ENCODE measurements at regions not wholly inside any gene's neighbourhood (a gene's known extent, or its start where the extent isn't known, plus 50 kb on each side); places are given as distances from the start of the nearest gene placed in this dataset.

DNA sequence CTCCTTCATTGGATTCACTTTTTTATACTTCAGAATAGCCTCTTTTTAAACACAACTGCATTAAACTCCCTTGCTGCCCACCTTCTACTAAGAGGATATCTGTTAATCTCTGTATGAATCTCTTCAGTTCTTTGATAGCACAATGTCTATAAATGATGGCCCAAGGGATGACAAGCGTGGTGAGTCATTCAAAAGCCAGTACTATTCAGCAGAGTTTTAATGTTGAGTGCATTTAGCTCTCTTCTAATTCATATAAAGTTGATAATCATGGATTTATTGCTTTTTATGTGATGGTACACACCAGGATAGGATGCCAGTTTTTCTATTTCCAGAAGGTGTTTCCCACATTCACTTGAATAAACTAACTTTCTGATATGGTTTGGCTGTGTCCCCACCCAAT, 57.4 kb upstream of the HECTD2 start:
- intact Hi-C loops (cut with micrococcal nuclease): no loop called here
- Histone ChIP-seq H3K79me2 (ENCODE audit: control insufficient read depth, insufficient read depth, low read length) (no peaks in the 10 kb centered on the region), H2AFZ (ENCODE audit: insufficient read depth, low read depth, low read length, poor library complexity, severe bottlenecking) (no peak overlapping the region), H3K27ac (ENCODE audit: low read length in 2 of 2) (no peak overlapping the region), H3K9ac (ENCODE audit: low read length) (no peak overlapping the region), H3K9me3 (ENCODE audit: control extremely low read depth in 1 of 3, control insufficient read depth in 2 of 3, insufficient read depth in 1 of 3, low read length in 2 of 3) (no peaks in the 10 kb centered on the region), H3K4me1 (ENCODE audit: control insufficient read depth in 2 of 2, insufficient read depth in 2 of 2, low read length in 2 of 2) (no peaks in the 10 kb centered on the region), H3K4me3 (ENCODE audit: control extremely low read depth in 1 of 5, extremely low read depth in 1 of 5, insufficient read depth in 1 of 5, low read depth in 2 of 5, low read length in 4 of 5) (no peak overlapping the region), H3K27me3 (replicated peaks in 1 of 4; ENCODE audit: control extremely low read depth in 1 of 4, control insufficient read depth in 3 of 4, insufficient read depth in 4 of 4, low read length in 3 of 4) (peaks cover 0 to 5% (median 2%) of the 10 kb centered on the region in 4 experiments), H3K36me3 (replicated peaks in 1 of 2; ENCODE audit: control extremely low read depth in 1 of 2, control insufficient read depth in 1 of 2, extremely low read depth in 1 of 2, insufficient read depth in 2 of 2, low read length in 1 of 2) (no peaks in the 10 kb centered on the region), H4K20me1 (ENCODE audit: control insufficient read depth, insufficient read depth, low read length, poor library complexity, severe bottlenecking) (no peaks in the 10 kb centered on the region), H3K4me2 (replicated peaks; ENCODE audit: low read depth, low read length, poor library complexity, severe bottlenecking) (no peak overlapping the region)
- ChIA-PET POLR2A (no interaction called here), CTCF (no interaction called here)
- TF ChIP-seq, protein P1, sequence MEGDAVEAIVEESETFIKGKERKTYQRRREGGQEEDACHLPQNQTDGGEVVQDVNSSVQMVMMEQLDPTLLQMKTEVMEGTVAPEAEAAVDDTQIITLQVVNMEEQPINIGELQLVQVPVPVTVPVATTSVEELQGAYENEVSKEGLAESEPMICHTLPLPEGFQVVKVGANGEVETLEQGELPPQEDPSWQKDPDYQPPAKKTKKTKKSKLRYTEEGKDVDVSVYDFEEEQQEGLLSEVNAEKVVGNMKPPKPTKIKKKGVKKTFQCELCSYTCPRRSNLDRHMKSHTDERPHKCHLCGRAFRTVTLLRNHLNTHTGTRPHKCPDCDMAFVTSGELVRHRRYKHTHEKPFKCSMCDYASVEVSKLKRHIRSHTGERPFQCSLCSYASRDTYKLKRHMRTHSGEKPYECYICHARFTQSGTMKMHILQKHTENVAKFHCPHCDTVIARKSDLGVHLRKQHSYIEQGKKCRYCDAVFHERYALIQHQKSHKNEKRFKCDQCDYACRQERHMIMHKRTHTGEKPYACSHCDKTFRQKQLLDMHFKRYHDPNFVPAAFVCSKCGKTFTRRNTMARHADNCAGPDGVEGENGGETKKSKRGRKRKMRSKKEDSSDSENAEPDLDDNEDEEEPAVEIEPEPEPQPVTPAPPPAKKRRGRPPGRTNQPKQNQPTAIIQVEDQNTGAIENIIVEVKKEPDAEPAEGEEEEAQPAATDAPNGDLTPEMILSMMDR (IDR thresholded peaks at IDR 0.05): no peak
- TF ChIP-seq EZH2 (IDR thresholded peaks at IDR 0.05; ENCODE audit: borderline replicate concordance, insufficient read depth, low read depth, low read length, poor library complexity, severe bottlenecking): no peak
- H3K4me3 Mint-ChIP-seq: no peak overlapping the region
- no peak for ATAC-seq (ENCODE audit: low read depth)
- H3K27me3 Mint-ChIP-seq: peaks cover 21% of the 10 kb centered on the region
- H3K4me1 Mint-ChIP-seq: no peaks in the 10 kb centered on the region
- H3K9me3 Mint-ChIP-seq (ENCODE audit: insufficient read depth): peaks cover 2% of the 10 kb centered on the region
- DNase-seq: no peak
- no peak overlapping the region for H3K27ac Mint-ChIP-seq
- WGBS (ENCODE audit: insufficient coverage): no CpG with 5 or more reads among the region's 1 CpG

DNA sequence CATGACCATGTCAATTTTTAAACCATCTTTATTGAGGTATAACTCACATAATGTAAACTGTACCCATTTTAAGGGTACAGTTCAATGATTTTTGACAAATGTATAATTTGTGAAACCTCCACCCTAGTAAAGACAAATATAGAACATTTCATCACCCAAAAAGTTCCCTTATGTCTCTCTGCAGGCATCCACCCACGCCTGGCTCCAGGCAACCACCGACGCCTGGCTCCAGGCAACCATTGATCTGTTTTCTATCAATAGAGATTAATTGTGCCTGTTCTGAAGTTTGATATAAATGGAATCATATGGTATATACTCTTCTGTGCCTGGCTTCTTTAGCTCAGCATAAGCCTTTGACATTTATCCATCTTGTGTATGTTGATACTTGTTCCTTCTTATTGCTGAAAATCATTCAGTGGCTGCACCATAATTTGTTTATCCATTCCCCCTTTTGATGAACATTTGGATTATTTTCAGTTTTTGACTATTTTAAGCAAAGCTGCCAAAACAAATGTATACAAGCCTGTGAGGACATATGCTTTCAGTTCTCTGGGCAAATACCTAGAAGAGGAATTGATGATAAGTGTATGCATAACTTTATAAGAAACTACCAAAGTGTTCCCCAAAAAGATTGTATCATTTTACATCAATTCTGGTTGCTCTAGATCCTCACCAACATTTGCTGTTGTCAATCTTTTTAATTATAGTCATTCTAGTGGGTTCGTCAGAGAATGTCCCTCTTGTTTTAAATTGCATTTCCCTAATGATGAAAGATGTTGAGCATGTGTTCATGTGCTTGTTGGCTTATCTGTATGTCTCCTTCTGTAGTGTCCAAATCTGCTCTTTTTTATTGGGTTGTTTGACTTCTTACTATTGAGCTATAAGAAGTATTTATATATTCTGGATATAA, 55.7 kb upstream of the HECTD2 start:
- ATAC-seq (ENCODE audit: low read depth) (no peak), DNase-seq (no peak)
- 100% methylated on average over 1 of the region's 4 CpGs for WGBS (ENCODE audit: insufficient coverage)
- H4K20me1 ChIP-seq (ENCODE audit: control insufficient read depth, insufficient read depth, low read length, poor library complexity, severe bottlenecking): no peaks in the 10 kb centered on the region
- Mint-ChIP-seq H3K4me3 (no peak overlapping the region), H3K9me3 (ENCODE audit: insufficient read depth) (peaks cover 2% of the 10 kb centered on the region), H3K4me1 (no peaks in the 10 kb centered on the region), H3K27ac (no peak overlapping the region), H3K27me3 (peaks cover 25% of the 10 kb centered on the region)
- no peak overlapping the region for H3K4me3 ChIP-seq (ENCODE audit: control extremely low read depth in 1 of 5, extremely low read depth in 1 of 5, insufficient read depth in 1 of 5, low read depth in 2 of 5, low read length in 4 of 5)
- H3K4me2 ChIP-seq (replicated peaks; ENCODE audit: low read depth, low read length, poor library complexity, severe bottlenecking): no peak overlapping the region
- no peaks in the 10 kb centered on the region for H3K4me1 ChIP-seq (ENCODE audit: control insufficient read depth in 2 of 2, insufficient read depth in 2 of 2, low read length in 2 of 2)
- H2AFZ ChIP-seq (ENCODE audit: insufficient read depth, low read depth, low read length, poor library complexity, severe bottlenecking): no peak overlapping the region
- intact Hi-C loops (cut with micrococcal nuclease): no loop called here
- no peak overlapping the region for H3K9ac ChIP-seq (ENCODE audit: low read length)
- TF ChIP-seq, protein P1 (IDR thresholded peaks at IDR 0.05): no peak
- no peak for TF ChIP-seq EZH2 (IDR thresholded peaks at IDR 0.05; ENCODE audit: borderline replicate concordance, insufficient read depth, low read depth, low read length, poor library complexity, severe bottlenecking)
- ChIA-PET CTCF (no interaction called here), POLR2A (no interaction called here)
- H3K36me3 ChIP-seq (replicated peaks in 1 of 2; ENCODE audit: control extremely low read depth in 1 of 2, control insufficient read depth in 1 of 2, extremely low read depth in 1 of 2, insufficient read depth in 2 of 2, low read length in 1 of 2): no peaks in the 10 kb centered on the region
- H3K79me2 ChIP-seq (ENCODE audit: control insufficient read depth, insufficient read depth, low read length): no peaks in the 10 kb centered on the region
- H3K27ac ChIP-seq (ENCODE audit: low read length in 2 of 2): no peak overlapping the region
- H3K9me3 ChIP-seq (ENCODE audit: control extremely low read depth in 1 of 3, control insufficient read depth in 2 of 3, insufficient read depth in 1 of 3, low read length in 2 of 3): no peaks in the 10 kb centered on the region
- peaks cover 0 to 6% (median 2%) of the 10 kb centered on the region in 4 experiments for H3K27me3 ChIP-seq (replicated peaks in 1 of 4; ENCODE audit: control extremely low read depth in 1 of 4, control insufficient read depth in 3 of 4, insufficient read depth in 4 of 4, low read length in 3 of 4)

Measured in B cell (primary cell).